ENCODE measurements at regions not wholly inside any gene's neighbourhood (a gene's known extent, or its start where the extent isn't known, plus 50 kb on each side); places are given as distances from the start of the nearest gene placed in this dataset. TPM values are rescaled to one million over a fixed set of nuclear protein-coding genes. Genes with fewer than 3 reads are reported as not detected.

GRCh38 chr1:90104941-90105538 is 110.1 kb downstream of the ZNF326 start:
- TF ChIP-seq CTCF (IDR thresholded peaks at IDR 0.05), result no peak
- TF ChIP-seq POLR2A (IDR thresholded peaks at IDR 0.05), result no peak
- no peak for ATAC-seq
- Histone ChIP-seq H3K4me1 (no peaks in the 10 kb centered on the region), H3K27me3 (no peaks in the 10 kb centered on the region), H3K9me3 (no peaks in the 10 kb centered on the region), H3K27ac (no peak overlapping the region), H3K4me3 (no peak overlapping the region), H3K36me3 (replicated peaks in 1 of 2; ENCODE audit: insufficient read depth in 1 of 2, low read depth in 2 of 2) (no peaks in the 10 kb centered on the region)
- DNase-seq, result no peak
- intact Hi-C loops (cut with DNase I), result no loop called here
- 64 to 71% methylated on average over 15 of the region's 15 CpGs for whole genome bisulfite sequencing, 2 donors

GRCh38 chr1:90100566-90100965 is 105.7 kb downstream of the ZNF326 start:
- intact Hi-C loops (cut with DNase I), result no loop called here
- Histone ChIP-seq H3K27me3 (no peaks in the 10 kb centered on the region), H3K27ac (no peak overlapping the region), H3K4me1 (no peaks in the 10 kb centered on the region), H3K4me3 (no peak overlapping the region), H3K9me3 (no peaks in the 10 kb centered on the region), H3K36me3 (replicated peaks in 1 of 2; ENCODE audit: insufficient read depth in 1 of 2, low read depth in 2 of 2) (no peaks in the 10 kb centered on the region)
- DNase-seq (no peak), ATAC-seq (no peak)
- TF ChIP-seq CTCF (IDR thresholded peaks at IDR 0.05) (no peak), POLR2A (IDR thresholded peaks at IDR 0.05) (no peak)
- 75 to 86% methylated on average over 4 of the region's 4 CpGs for WGBS, 2 donors

GRCh38 chr1:90092441-90092840 is 97.5 kb downstream of the ZNF326 start:
- DNase-seq, result no peak
- Histone ChIP-seq H3K27ac (no peak overlapping the region), H3K9me3 (no peaks in the 10 kb centered on the region), H3K4me3 (no peak overlapping the region), H3K4me1 (no peaks in the 10 kb centered on the region), H3K27me3 (no peaks in the 10 kb centered on the region), H3K36me3 (replicated peaks in 1 of 2; ENCODE audit: insufficient read depth in 1 of 2, low read depth in 2 of 2) (no peaks in the 10 kb centered on the region)
- ATAC-seq, result no peak
- intact Hi-C loops (cut with DNase I), result no loop called here
- TF ChIP-seq CTCF (IDR thresholded peaks at IDR 0.05) (no peak), POLR2A (IDR thresholded peaks at IDR 0.05) (no peak)
- WGBS, 2 donors, result 68 to 72% methylated on average over 3 of the region's 3 CpGs

Small RNAs in the stretch of these regions (small RNA-seq; reads per million reads assigned to genes)
- gene RNU6-695P, result not detected
